ENCODE measurements at regions not wholly inside any gene's neighbourhood (a gene's known extent, or its start where the extent isn't known, plus 50 kb on each side); places are given as distances from the start of the nearest gene placed in this dataset.

GRCh38 chr2:204447722-204448121, 97.6 kb upstream of the PARD3B start:
- TF ChIP-seq, protein P1, sequence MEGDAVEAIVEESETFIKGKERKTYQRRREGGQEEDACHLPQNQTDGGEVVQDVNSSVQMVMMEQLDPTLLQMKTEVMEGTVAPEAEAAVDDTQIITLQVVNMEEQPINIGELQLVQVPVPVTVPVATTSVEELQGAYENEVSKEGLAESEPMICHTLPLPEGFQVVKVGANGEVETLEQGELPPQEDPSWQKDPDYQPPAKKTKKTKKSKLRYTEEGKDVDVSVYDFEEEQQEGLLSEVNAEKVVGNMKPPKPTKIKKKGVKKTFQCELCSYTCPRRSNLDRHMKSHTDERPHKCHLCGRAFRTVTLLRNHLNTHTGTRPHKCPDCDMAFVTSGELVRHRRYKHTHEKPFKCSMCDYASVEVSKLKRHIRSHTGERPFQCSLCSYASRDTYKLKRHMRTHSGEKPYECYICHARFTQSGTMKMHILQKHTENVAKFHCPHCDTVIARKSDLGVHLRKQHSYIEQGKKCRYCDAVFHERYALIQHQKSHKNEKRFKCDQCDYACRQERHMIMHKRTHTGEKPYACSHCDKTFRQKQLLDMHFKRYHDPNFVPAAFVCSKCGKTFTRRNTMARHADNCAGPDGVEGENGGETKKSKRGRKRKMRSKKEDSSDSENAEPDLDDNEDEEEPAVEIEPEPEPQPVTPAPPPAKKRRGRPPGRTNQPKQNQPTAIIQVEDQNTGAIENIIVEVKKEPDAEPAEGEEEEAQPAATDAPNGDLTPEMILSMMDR (conservative IDR thresholded peaks at IDR 0.05; ENCODE audit: low read depth in 2 of 2), result no peak
- TF ChIP-seq EZH2 (IDR thresholded peaks at IDR 0.05; ENCODE audit: low read depth, unreplicated experiment) (no peak), POLR2AphosphoS5 (IDR thresholded peaks at IDR 0.05; ENCODE audit: low read depth) (no peak), JUNB (IDR thresholded peaks at IDR 0.05; ENCODE audit: unreplicated experiment) (no peak)

All from GM23338 (cell line).